ENCODE measurements at regions not wholly inside any gene's neighbourhood (a gene's known extent, or its start where the extent isn't known, plus 50 kb on each side); places are given as distances from the start of the nearest gene placed in this dataset.

GRCh38 chr5:26031481-26031880 is 1006.9 kb downstream of the CDH9 start:
- no peak for TF ChIP-seq POLR2A (IDR thresholded peaks at IDR 0.05)
- no peak for TF ChIP-seq CTCF (IDR thresholded peaks at IDR 0.05)
- no peak for TF ChIP-seq EP300 (IDR thresholded peaks at IDR 0.05; ENCODE audit: low read depth)
